IPS-15b (cell line): ENCODE measurements at regions not wholly inside any gene's neighbourhood (a gene's known extent, or its start where the extent isn't known, plus 50 kb on each side); places are given as distances from the start of the nearest gene placed in this dataset.

Experiments used
- H3K27me3 ChIP-seq: one replicate; pipeline ENCODE4 v1.6.1; 2013; ENCODE audit warnings: low read length; ENCODE audit not compliant: control insufficient read depth, insufficient read depth
- H3K36me3 ChIP-seq: one replicate; pipeline ENCODE4 v1.6.1; 2013; ENCODE audit warnings: low read length; ENCODE audit not compliant: control insufficient read depth, insufficient read depth
- H3K4me1 ChIP-seq: one replicate; pipeline ENCODE4 v1.6.1; 2013; ENCODE audit warnings: mild to moderate bottlenecking, low read length; ENCODE audit not compliant: control insufficient read depth, insufficient read depth
- H3K4me3 ChIP-seq: one replicate; pipeline ENCODE4 v1.5.1; 2013; ENCODE audit warnings: low read depth, low read length
- H3K9ac ChIP-seq: one replicate; pipeline ENCODE4 v1.6.1; 2013; ENCODE audit warnings: low read depth, mild to moderate bottlenecking, low read length
- H3K9me3 ChIP-seq: one replicate; pipeline ENCODE4 v1.6.1; 2013; ENCODE audit warnings: mild to moderate bottlenecking, low read length; ENCODE audit not compliant: control insufficient read depth, insufficient read depth

- Histone ChIP-seq H3K36me3 (no peaks in the 10 kb centered on the region), H3K9ac (no peak overlapping the region), H3K4me3 (no peak overlapping the region), H3K9me3 (peaks cover 6% of the 10 kb centered on the region), H3K4me1 (no peaks in the 10 kb centered on the region), H3K27me3 (no peaks in the 10 kb centered on the region)
Measured at GRCh38 chr4:123659730-123660129, 263.1 kb downstream of the SPRY1 start.

- Histone ChIP-seq H3K9ac (no peak overlapping the region), H3K36me3 (no peaks in the 10 kb centered on the region), H3K9me3 (peaks cover 3% of the 10 kb centered on the region), H3K27me3 (no peaks in the 10 kb centered on the region), H3K4me1 (no peaks in the 10 kb centered on the region), H3K4me3 (no peak overlapping the region)
Measured at GRCh38 chr4:123661080-123661737, 264.6 kb downstream of the SPRY1 start.

DNA sequence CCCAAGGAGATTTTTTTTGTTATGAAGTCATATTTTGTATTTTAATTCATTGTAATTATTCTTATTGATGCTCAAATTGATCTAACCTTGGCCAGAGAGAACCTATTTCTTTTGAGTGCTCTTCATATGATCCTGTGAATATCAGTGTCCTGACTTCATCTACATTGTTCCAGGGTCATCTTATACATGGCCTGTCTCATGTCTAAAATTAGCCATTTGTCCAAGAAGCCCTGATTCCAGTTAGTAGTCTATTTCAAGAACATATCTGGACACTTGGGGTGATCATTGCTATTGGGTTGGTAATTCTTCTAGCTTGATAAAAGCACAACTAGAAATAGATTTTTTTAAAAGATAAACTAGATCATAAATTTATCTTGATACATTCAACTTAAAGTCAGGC is 266.2 kb downstream of the SPRY1 start:
- Histone ChIP-seq H3K4me1 (no peaks in the 10 kb centered on the region), H3K9me3 (no peaks in the 10 kb centered on the region), H3K27me3 (no peaks in the 10 kb centered on the region), H3K36me3 (no peaks in the 10 kb centered on the region), H3K9ac (no peak overlapping the region), H3K4me3 (no peak overlapping the region)

- Histone ChIP-seq H3K27me3 (no peaks in the 10 kb centered on the region), H3K36me3 (no peaks in the 10 kb centered on the region), H3K4me1 (no peaks in the 10 kb centered on the region), H3K4me3 (no peak overlapping the region), H3K9me3 (no peaks in the 10 kb centered on the region), H3K9ac (no peak overlapping the region)
Measured at GRCh38 chr4:123666486-123666885, 269.9 kb downstream of the SPRY1 start.

DNA sequence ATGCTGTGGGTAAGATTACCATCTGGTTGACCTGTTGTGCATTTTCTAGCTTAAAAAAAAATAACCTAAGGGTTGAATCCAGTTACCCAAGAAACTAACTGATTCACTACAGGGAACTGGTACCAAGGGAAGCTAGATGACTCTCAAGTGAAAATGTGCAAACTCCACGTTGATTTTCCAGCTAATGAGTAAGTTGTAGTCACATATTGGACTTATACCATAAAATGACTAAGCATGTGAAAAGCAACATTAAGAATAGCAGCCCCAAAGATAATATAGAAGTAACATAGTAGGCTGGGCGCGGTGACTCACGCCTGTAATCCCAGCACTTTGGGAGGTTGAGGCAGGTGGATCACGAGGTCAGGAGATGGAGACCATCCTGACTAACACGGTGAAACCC is 270.9 kb downstream of the SPRY1 start:
- H3K27me3 ChIP-seq, result no peaks in the 10 kb centered on the region
- no peaks in the 10 kb centered on the region for H3K9me3 ChIP-seq
- no peak overlapping the region for H3K4me3 ChIP-seq

DNA sequence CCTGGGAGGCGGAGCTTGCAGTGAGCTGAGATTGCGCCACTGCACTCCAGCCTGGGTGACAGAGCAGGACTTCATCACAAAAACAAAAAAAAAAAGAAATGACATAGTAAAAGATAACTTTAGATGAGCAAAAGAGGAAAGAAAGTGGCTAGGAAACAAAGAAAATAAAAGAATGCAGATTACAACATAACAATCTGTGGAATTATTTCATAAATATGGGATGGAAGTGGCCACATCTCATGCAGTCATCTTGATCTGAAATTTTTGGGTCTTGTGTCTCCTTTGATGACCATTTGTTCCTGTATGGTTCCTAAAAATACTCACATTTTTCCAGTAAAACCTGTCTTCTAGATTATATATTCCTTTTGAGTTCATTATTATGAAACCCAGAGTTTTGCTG is 271.4 kb downstream of the SPRY1 start:
- Histone ChIP-seq H3K36me3 (no peaks in the 10 kb centered on the region), H3K9me3 (no peaks in the 10 kb centered on the region), H3K4me1 (no peaks in the 10 kb centered on the region), H3K27me3 (no peaks in the 10 kb centered on the region), H3K4me3 (no peak overlapping the region), H3K9ac (no peak overlapping the region)

More for the DNA sequence above, 270.9 kb downstream of the SPRY1 start:
- H3K36me3 ChIP-seq, result no peaks in the 10 kb centered on the region
- H3K4me1 ChIP-seq, result no peaks in the 10 kb centered on the region
- H3K9ac ChIP-seq, result no peak overlapping the region

DNA sequence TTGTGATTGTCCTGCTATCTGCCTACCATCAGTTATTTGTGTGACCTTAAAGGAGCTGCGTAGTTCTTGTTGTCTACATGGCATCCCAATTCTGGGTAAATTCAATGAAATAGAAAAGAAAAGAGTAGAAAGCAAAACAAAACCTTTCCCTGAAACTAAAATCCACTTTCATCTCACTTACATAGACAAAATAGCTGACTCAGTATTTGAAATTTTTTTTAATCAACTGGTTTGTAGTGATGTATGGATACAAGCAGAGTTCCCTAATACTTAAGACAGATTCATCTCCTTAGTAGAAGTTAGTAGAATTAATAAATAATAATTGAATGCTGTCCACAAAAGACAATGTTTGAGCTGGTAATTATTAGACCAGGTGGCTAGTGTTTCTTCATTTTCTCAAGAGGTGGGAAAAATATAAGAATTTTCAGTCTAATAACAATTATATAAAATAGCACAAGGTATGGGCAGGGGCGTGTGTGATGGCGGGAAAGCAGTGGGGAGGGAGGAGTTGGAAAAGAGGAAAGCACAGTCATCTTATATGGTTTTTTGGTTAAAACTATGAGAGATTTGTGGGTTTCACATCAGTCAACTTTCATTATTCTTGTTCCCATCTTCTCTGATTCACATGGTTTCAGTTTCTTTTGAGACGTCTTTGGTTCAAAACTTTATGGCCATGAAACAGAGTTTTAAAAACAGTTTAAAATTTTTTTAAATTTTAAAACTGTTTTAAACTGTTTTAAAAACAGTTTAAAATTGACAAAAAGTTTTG is 275.2 kb downstream of the SPRY1 start:
- no peaks in the 10 kb centered on the region for H3K4me1 ChIP-seq
- H3K9ac ChIP-seq, result no peak overlapping the region
- H3K36me3 ChIP-seq, result no peaks in the 10 kb centered on the region
- H3K27me3 ChIP-seq, result no peaks in the 10 kb centered on the region
- H3K4me3 ChIP-seq, result no peak overlapping the region
- no peaks in the 10 kb centered on the region for H3K9me3 ChIP-seq

DNA sequence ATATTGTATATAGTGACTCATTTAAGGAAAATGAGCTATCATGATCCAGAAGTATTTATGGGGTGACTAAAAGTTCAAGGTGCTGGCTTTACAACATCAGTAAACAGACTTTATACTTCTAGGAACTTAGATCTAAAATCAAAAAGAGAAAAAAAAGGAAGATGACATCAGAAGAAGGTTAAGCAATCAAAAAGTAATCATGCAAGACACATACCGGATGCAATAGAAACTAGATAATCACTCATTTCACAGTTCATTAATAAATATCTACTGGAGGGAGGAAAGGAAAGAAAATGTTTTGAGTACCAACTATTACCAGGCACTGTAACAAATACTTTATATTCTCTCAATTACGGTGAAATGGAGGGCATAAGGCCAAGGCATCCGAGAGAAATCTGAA is 276.4 kb downstream of the SPRY1 start:
- H3K4me1 ChIP-seq, result no peaks in the 10 kb centered on the region
- no peaks in the 10 kb centered on the region for H3K36me3 ChIP-seq
- no peaks in the 10 kb centered on the region for H3K9me3 ChIP-seq
- H3K4me3 ChIP-seq, result no peak overlapping the region
- H3K9ac ChIP-seq, result no peak overlapping the region
- no peaks in the 10 kb centered on the region for H3K27me3 ChIP-seq

DNA sequence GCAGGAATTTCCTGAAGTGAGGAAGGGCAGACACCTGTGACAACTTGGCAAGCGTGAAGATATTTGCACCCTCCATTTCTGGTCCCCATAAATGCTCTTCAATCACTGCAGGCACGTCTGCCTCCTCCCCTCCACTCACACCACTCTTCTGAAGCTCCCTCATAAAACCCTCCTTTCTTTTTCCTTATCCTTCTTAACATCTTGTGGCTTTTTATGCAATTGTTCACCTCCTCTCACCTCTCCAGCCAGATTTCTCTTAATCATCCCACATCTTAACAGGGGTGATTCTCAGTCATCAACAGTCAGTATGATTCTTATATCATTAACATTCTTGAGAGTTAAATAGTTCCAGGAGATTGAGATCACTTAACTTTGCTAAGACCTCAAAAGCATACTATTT is 277.4 kb downstream of the SPRY1 start:
- no peaks in the 10 kb centered on the region for H3K27me3 ChIP-seq
- H3K4me1 ChIP-seq, result no peaks in the 10 kb centered on the region
- H3K4me3 ChIP-seq, result no peak overlapping the region
- H3K9me3 ChIP-seq, result no peaks in the 10 kb centered on the region
- H3K9ac ChIP-seq, result no peak overlapping the region
- H3K36me3 ChIP-seq, result no peaks in the 10 kb centered on the region

GRCh38 chr4:123674762-123675465 is 278.3 kb downstream of the SPRY1 start:
- H3K9ac ChIP-seq, result no peak overlapping the region
- no peaks in the 10 kb centered on the region for H3K27me3 ChIP-seq
- H3K36me3 ChIP-seq, result no peaks in the 10 kb centered on the region
- no peaks in the 10 kb centered on the region for H3K9me3 ChIP-seq
- H3K4me1 ChIP-seq, result no peaks in the 10 kb centered on the region
- no peak overlapping the region for H3K4me3 ChIP-seq

GRCh38 chr4:123675567-123675966 is 279.0 kb downstream of the SPRY1 start:
- Histone ChIP-seq H3K4me1 (no peaks in the 10 kb centered on the region), H3K36me3 (no peaks in the 10 kb centered on the region), H3K27me3 (no peaks in the 10 kb centered on the region), H3K9ac (no peak overlapping the region), H3K9me3 (no peaks in the 10 kb centered on the region), H3K4me3 (no peak overlapping the region)
